ENCODE measurements at regions not wholly inside any gene's neighbourhood (a gene's known extent, or its start where the extent isn't known, plus 50 kb on each side); places are given as distances from the start of the nearest gene placed in this dataset.

DNA sequence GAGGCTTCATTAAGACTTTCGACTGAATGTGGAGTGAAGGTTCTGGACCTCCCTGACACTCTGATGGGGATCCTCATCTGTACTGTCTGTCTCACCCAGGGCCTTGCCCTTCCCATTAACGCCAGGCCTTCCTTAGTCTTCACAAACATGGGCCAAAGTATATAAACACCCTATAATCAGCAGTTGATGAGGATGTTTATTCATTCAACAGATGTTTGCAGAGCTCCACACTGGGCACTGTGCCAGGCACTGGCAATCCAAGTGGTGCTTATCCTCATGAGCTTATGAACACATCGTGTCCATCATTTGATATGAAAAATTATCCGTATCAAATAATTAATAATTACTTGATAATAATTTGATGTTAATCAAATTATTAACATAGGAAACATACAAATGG, 454.4 kb downstream of the FUT8 start:
- DNase-seq (ENCODE audit: low read depth in 2 of 3, low spot score in 2 of 3): no peak

DNA sequence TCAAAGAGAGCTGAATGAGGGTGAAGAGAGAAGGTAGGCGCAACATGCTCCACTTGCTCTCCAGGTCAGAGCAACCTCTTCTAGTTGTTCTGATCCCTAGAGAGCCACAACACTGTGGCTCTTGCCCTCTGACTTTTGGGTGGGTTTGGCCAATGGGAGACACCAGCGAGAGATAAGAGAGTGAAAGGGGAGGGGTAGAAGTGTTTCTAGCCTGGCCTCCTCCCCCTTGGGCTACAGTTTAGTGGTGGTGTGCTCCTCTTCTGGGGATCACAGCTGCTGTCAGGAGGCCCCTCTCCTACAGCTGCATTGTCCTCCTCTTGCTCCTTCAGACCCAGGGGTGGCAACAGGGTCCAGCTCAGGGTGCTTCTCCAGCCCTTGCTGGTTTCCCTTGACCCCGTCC, 454.8 kb downstream of the FUT8 start:
- DNase-seq (ENCODE audit: low read depth in 2 of 3, low spot score in 2 of 3): no peak

DNA sequence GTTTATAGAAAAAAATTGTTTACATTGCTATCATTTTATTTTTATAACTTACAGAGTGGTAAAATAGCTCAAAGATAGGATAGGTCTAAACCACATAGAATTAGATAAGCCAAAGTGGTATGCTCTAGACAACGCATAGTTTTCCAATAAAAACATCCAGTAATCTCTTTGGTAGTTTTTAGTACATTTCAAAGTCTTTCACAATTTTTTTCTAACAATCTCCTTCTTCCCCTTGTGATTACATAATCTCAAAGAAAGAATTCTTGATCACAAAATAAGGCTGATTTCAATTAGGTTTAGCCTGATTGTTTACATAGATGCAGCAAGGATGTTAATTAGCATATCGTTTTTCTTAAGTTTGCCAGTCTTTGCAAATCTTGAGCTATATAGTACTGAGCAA, 460.0 kb downstream of the FUT8 start:
- no peak for DNase-seq (ENCODE audit: low read depth in 2 of 3, low spot score in 2 of 3)

DNA sequence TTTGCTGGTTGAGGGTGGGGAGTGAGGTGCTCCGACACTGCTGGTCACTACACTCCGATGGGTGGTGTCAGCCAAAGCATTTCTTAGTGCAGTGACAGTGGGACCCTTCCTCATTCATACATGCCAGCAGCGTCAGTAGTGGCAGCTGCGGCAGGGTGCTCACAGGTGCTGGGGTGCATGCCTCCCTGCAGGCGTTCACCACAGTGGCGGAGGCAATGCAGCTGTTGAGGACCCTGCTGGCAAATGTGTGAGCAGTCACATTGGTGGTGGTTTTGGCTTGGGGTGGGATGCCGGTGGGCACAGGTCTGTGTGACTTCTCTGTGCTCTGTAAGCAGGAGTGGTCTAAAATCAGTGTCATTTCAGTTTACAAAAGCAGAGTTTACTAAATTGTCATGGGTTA, 464.6 kb downstream of the FUT8 start:
- no peak for DNase-seq (ENCODE audit: low read depth in 2 of 3, low spot score in 2 of 3)

DNA sequence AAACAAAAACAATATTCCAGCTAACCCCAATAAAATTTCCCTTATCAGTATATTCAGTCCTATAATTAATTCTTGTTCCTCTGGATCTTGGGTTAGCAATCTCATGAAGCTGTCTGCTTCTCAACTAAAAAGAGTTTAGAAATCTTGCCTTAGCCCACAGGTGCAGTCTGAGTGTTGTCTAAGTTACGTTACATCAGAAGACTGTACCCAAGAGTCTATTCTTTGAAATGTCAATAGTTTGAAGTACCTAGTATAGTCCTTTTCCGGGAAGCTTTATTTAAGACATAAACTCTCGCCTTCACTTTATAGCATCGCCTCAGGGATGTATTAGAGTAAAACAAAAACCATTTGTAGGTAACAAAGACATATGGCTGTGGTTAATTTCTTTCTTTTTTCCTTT, 465.1 kb downstream of the FUT8 start:
- no peak for DNase-seq (ENCODE audit: low read depth in 2 of 3, low spot score in 2 of 3)

GRCh38 chr14:65878586-65878985, 466.1 kb downstream of the FUT8 start:
- no peak for DNase-seq (ENCODE audit: low read depth in 2 of 3, low spot score in 2 of 3)

DNA sequence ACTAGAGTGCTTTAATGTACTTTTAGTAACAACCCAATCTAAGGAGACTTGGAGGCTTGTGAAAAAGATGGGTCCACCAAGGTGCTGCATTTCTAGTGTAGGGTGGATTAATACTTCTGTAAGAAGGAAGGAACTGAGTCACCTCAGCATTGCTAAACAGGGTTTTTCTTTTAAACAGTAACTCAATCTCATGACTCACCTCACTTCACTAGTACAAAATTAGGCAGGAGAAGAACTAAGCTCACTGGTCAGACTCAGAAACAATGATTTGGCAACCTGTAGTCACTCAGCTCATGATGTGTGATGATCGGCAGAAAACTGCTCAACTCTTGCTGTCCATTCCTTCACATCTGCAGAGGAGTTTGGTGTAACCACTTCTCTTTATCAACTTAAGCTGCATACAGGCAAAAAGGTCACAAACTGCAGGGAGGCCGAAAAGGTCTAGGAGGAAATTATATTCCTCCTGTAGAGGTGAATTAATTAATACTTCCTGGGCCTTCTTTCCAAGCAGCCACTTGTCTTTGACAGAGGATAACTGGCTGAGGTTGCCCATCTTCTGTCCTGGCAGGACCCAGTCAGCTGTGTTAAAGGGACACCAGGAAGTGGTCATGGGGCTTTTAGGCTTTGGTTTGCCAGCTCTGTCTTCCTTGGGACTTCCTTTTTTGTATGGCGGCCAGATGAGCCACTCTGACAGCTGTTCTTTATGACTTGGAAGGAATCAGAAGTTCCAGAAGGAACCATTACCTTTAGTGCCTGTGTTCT, 466.9 kb downstream of the FUT8 start:
- DNase-seq (ENCODE audit: low read depth in 2 of 3, low spot score in 2 of 3): no peak

GRCh38 chr14:65880507-65880906, 468.0 kb downstream of the FUT8 start:
- DNase-seq (ENCODE audit: low read depth in 2 of 3, low spot score in 2 of 3): no peak

- DNase-seq (ENCODE audit: low read depth in 2 of 3, low spot score in 2 of 3): no peak
Observed at GRCh38 chr14:65881642-65882041, 469.1 kb downstream of the FUT8 start.

DNA sequence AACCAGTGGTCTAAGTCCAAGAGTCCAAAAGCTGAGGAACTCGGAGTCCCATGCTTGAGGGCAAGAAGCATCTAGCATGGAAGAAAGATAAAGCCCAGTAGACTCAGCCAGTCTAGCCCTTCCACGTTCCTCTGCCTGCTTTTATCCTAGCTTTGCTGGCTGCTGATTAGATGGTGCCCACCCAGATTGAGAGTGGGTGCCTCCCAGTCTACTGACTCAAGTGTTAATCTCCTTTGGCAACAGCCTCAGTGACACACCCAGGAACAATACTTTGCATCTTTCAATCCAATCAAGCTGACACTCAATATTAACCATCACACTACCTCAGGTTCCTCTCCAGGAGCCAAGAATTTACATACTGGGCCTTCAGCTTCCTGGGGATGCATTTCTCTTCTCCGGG, 476.1 kb downstream of the FUT8 start:
- no peak for DNase-seq (ENCODE audit: low read depth in 2 of 3, low spot score in 2 of 3)

DNA sequence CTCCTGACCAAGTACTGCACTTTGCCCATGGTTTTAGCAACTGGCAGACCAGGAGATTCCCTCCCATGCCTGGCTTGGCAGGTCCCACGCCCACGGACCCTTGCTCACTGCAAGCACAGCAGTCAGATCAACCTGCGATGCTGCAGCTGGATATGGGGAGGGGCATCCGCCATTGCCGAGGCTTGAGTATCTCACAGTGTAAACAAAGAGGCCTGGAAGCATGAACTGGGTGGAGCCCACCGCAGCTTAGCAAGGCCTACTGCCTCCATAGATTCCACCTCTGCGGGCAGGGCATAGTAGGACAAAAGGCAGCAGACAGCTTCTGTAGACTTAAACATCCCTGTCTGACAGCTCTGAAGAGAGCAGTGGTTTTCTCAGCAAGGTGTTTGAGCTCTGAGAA, 479.8 kb downstream of the FUT8 start:
- DNase-seq (ENCODE audit: low read depth in 2 of 3, low spot score in 2 of 3): no peak

DNA sequence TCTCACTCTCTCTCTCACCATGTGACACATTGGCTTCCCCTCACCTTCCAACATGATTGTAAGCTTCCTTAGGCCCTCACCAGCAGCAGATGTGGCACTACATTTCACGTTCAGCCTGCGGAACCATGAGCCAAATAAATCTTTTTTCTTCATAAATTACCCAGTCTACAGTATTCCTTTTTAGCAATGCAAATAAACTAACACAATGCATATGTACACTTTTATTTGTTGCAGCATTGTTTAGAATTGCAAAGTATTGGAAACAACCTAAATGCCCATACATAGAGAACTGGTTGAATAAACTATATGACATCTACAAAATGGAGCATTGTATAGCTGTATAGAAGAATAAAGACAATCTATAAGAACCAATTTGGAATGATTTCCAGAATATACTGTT, 487.6 kb downstream of the FUT8 start:
- DNase-seq (ENCODE audit: low read depth in 2 of 3, low spot score in 2 of 3): no peak

DNA sequence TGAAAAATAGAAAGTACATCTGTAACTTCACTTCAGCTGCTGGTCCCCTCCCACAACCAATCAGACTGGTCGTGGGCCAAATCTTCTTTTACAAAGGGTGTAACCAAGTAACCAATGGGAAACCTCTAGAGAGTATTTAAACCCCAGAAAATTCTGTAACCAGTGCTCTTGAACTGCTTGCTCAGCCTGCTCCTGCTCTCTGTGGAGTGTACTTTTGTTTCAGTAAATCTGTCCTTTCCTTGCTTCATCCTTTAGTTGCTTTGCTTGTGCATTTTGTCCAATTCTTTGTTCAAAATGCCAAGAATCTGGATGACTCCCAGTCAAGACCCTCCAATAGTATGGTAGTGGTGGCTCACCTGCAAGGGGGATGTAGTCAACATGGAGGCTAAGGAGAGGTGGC, 489.1 kb downstream of the FUT8 start:
- no peak for DNase-seq (ENCODE audit: low read depth in 2 of 3, low spot score in 2 of 3)

GRCh38 chr14:65904988-65905387, 492.5 kb downstream of the FUT8 start:
- DNase-seq (ENCODE audit: low read depth in 2 of 3, low spot score in 2 of 3): no peak

DNA sequence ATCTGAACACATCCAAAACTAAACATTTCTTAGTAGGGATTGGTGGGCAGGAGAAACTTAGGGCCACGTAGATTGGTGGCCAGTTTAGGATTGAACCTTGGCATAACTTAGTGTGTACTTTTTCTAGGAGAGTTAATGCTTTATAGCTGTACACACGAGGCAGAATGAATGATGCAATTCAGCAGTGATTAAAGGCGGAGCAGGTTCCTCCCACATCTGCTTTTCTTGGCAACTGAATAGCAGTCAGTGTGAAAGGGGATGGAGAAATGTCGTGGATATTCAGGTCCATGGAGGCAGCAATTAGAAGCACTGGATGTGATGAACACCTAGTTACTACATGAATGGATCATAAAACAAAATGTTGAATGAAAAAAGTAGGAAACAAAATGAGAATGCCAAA, 493.8 kb downstream of the FUT8 start:
- DNase-seq (ENCODE audit: low read depth in 2 of 3, low spot score in 2 of 3): no peak

- DNase-seq (ENCODE audit: low read depth in 2 of 3, low spot score in 2 of 3): no peak
Observed at GRCh38 chr14:65906948-65907347, 494.4 kb downstream of the FUT8 start.

GRCh38 chr14:65910108-65910786, 497.7 kb downstream of the FUT8 start:
- DNase-seq (ENCODE audit: low read depth in 2 of 3, low spot score in 2 of 3): no peak

DNA sequence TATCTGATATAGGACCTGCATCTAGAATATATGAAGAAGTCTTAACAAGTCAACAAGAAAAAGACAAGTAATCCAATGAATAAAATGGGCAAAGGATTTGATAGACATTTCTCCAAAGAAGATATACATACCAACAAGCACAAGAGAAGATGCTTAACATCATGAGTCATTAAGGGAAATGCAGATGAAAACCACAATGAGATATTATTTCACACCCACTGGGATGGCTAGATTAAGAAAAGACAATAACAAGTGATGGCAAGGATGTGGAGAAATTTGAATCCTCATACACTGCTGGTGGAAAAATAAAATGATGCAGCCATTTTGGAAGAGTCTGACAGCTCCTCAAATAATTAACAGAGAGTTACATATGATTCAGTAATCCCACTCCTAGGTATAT, 502.6 kb downstream of the FUT8 start:
- DNase-seq (ENCODE audit: low read depth in 2 of 3, low spot score in 2 of 3): no peak

DNA sequence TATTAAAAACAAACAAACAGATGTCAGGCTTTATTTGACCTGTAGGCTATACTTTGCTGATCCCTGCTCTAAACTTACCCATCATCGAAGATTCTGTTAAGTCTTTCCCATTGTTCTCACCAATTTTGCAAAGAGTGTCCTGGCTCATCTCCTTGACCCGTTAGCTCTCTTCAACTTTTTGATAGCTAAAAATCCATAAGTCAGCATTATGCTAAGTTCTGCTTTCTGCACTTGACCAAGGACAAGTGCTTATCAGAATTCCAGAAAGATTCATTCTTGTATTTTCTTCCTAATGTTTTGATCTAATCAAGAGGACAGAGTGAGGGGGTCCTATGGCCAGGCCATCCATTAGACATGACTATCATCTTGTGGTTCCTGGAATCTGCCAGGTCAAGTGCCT, 503.5 kb downstream of the FUT8 start:
- DNase-seq (ENCODE audit: low read depth in 2 of 3, low spot score in 2 of 3): no peak

DNA sequence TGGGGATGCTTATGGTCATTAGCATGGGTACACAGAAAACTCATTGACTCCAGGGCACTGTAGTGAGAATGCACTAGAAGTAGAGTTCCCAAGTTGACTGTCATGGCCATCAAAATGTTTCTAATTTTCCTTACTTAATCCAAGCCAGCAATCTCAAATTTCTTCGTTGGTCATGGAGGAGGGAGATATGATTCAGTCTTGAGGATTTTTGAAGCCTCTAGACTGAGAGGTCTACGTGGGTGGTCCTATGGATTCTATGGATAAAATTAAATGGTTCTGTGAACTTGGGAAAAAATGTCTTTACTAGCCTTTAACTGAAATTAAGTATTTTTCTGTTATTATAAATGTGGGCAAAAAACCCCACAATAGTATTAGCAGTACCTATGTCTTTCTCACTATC, 508.5 kb downstream of the FUT8 start:
- no peak for DNase-seq (ENCODE audit: low read depth in 2 of 3, low spot score in 2 of 3)

GRCh38 chr14:65922142-65922541, 509.6 kb downstream of the FUT8 start:
- no peak for DNase-seq (ENCODE audit: low read depth in 2 of 3, low spot score in 2 of 3)

DNA sequence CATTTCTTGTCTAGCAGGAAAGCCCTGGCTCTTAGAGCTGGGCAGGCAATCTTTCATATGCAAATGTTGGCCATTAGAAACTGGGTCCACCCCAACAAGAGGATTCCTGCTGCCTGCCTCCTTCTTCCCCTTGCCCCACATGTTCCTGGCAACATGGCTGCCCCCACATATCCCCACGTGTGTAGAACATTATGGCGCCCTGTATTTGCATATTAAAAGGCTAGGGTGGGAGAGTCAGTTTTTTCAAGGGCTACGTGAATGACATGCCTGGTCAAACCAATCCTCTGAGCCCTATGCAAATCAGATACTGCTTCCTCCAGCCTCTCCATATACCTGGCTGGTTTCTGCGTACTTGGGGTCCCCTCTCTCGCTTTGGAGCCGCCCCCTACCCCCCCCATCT, 514.0 kb downstream of the FUT8 start:
- DNase-seq (ENCODE audit: low read depth in 2 of 3, low spot score in 2 of 3): no peak

Data from hematopoietic multipotent progenitor cell (in vitro differentiated cells).